ENCODE measurements at regions not wholly inside any gene's neighbourhood (a gene's known extent, or its start where the extent isn't known, plus 50 kb on each side); places are given as distances from the start of the nearest gene placed in this dataset.
"Not testable (repeated sequence)": the region's sequence is repeated elsewhere in the genome, so short reads cannot be mapped to it uniquely, and the experiment has no call there.

DNA sequence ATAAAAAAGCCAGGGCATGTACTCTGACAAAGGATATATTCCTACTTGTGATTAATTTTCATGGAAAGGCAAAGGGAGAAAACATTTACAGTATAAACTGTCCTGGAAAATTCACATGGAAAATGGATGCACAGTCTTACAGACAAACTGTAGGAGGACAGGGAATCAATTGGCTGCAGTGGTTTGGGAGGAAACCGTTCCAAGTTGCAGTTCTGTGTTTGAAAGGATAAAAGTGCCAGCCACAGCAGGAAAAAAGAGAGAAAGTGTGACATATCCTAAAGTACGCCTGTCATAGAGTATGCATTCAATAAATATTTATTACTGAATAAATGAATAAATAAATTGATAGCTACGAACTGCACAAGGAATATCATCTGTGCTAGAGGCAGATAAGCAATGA is 462.9 kb downstream of the RAB38 start:
- ChIA-PET CTCF (no interaction called here), POLR2A (no interaction called here)
- no peaks in the 10 kb centered on the region for H3K9me3 Mint-ChIP-seq
- no peaks in the 10 kb centered on the region for H3K27me3 Mint-ChIP-seq
- H3K4me1 Mint-ChIP-seq: no peaks in the 10 kb centered on the region
- no peak for DNase-seq
- H3K27ac Mint-ChIP-seq: no peak overlapping the region
- no peaks in the 10 kb centered on the region for H3K36me3 Mint-ChIP-seq (ENCODE audit: low read depth)
- H3K4me3 Mint-ChIP-seq: no peak overlapping the region

GRCh38 chr11:87703589-87703988 is 471.7 kb downstream of the RAB38 start:
- DNase-seq; H3K27me3 Mint-ChIP-seq; CTCF ChIA-PET; POLR2A ChIA-PET; H3K36me3 Mint-ChIP-seq (ENCODE audit: low read depth); H3K9me3 Mint-ChIP-seq; H3K27ac Mint-ChIP-seq; H3K4me3 Mint-ChIP-seq; H3K4me1 Mint-ChIP-seq: not testable (repeated sequence)

- DNase-seq: no peak
- ChIA-PET CTCF (interaction anchor here (0.7 kb wide), 1 partner anchor 1868 kb away, joined by 3 read pairs; no protein-coding TSS in a partner anchor), POLR2A (no interaction called here)
- Mint-ChIP-seq H3K9me3 (no peaks in the 10 kb centered on the region), H3K27me3 (no peaks in the 10 kb centered on the region), H3K36me3 (ENCODE audit: low read depth) (no peaks in the 10 kb centered on the region), H3K27ac (no peak overlapping the region), H3K4me1 (no peaks in the 10 kb centered on the region), H3K4me3 (no peak overlapping the region)
Measured at GRCh38 chr11:87675993-87676392, 499.2 kb downstream of the RAB38 start.

DNA sequence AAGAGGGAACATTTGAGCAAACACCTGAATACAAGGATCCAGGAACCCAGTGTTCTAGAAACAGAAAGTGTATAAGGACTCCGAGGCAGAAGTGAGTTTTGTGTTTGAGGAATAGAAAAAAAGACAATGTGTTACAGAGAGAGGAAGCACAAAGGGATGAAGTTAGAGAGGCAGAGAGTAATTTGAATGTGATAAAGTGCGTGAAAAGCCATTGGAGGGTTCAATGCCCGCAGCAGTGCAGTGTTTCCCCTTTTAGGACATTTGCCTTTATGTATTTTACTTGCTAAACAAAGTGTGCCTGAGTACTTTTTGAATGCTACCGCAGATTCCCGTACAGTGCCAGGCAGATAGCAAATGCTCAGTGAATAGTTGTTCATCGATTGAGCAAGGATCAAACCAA is 508.5 kb downstream of the RAB38 start:
- CTCF ChIA-PET: no interaction called here
- DNase-seq: no peak
- Mint-ChIP-seq H3K4me1 (no peaks in the 10 kb centered on the region), H3K9me3 (no peaks in the 10 kb centered on the region), H3K36me3 (ENCODE audit: low read depth) (no peaks in the 10 kb centered on the region), H3K27me3 (no peaks in the 10 kb centered on the region), H3K27ac (no peak overlapping the region), H3K4me3 (no peak overlapping the region)
- POLR2A ChIA-PET: no interaction called here

DNA sequence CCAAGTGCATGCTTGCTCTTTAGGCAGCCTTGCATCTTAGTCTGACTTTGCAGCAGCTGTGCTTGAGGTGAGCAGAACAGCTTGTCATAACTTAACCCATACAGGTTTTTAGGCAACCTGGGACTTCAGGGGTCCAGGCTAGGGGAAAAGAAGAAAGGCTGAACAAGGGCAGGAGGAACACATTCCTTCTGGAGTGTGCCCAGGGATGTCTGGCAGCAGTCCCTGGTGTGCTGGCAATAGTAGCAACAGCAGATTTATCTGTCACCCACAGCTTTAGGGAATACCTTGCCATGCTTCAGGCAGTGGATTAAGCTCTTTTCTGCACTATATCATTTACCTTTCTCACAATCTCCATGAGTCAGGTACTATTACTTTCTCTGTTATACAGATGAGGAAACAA is 513.0 kb downstream of the RAB38 start:
- ChIA-PET POLR2A (no interaction called here), CTCF (no interaction called here)
- Mint-ChIP-seq H3K27ac (no peak overlapping the region), H3K9me3 (no peaks in the 10 kb centered on the region), H3K4me1 (no peaks in the 10 kb centered on the region), H3K36me3 (ENCODE audit: low read depth) (no peaks in the 10 kb centered on the region), H3K4me3 (no peak overlapping the region), H3K27me3 (no peaks in the 10 kb centered on the region)
- DNase-seq: no peak

GRCh38 chr11:87660926-87661660 is 514.1 kb downstream of the RAB38 start:
- ChIA-PET POLR2A (no interaction called here), CTCF (no interaction called here)
- no peak overlapping the region for H3K27ac Mint-ChIP-seq
- DNase-seq: no peak
- no peaks in the 10 kb centered on the region for H3K4me1 Mint-ChIP-seq
- peaks cover 4% of the 10 kb centered on the region for H3K9me3 Mint-ChIP-seq
- no peak overlapping the region for H3K4me3 Mint-ChIP-seq
- H3K36me3 Mint-ChIP-seq (ENCODE audit: low read depth): no peaks in the 10 kb centered on the region
- H3K27me3 Mint-ChIP-seq: no peaks in the 10 kb centered on the region

- ChIA-PET POLR2A (no interaction called here), CTCF (no interaction called here)
- Mint-ChIP-seq H3K4me3 (no peak overlapping the region), H3K9me3 (peaks cover 4% of the 10 kb centered on the region), H3K27ac (no peak overlapping the region), H3K36me3 (ENCODE audit: low read depth) (no peaks in the 10 kb centered on the region), H3K4me1 (no peaks in the 10 kb centered on the region), H3K27me3 (no peaks in the 10 kb centered on the region)
- no peak for DNase-seq
Measured at GRCh38 chr11:87659807-87660206, 515.4 kb downstream of the RAB38 start.

- DNase-seq: no peak
- Mint-ChIP-seq H3K27me3 (no peaks in the 10 kb centered on the region), H3K27ac (no peak overlapping the region), H3K4me1 (no peaks in the 10 kb centered on the region), H3K4me3 (no peak overlapping the region), H3K36me3 (ENCODE audit: low read depth) (no peaks in the 10 kb centered on the region), H3K9me3 (no peaks in the 10 kb centered on the region)
- ChIA-PET CTCF (no interaction called here), POLR2A (no interaction called here)
Measured at GRCh38 chr11:87645626-87646025, 529.6 kb downstream of the RAB38 start.

DNA sequence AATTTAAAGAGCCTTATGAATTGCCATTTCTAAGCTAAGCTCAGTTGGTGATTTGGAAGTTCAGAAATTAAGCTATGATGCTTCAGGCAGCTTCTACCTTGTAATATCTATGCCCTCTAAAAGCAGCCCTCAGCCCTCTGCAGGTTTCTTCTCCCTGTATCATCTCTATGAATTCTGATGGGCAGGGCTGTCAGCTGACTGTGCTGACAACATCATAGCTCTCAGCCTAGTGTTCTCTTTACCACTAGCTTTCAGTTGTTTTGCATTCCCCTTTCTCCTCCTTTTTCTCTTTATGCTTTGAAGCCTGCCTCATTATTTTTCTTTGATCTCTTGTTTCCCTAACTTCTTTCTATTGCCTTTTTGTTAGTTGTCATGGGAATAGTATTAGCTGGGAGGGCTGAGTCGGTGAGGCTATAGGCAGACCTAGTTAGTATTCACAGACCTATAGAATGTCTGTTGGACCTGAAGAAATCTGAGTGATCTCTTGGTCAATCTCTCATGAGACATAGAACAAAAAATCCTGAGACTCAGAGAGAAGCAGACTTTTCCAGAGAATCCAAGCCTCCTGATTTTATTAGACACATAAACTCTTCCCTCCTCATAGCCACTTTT is 535.4 kb downstream of the RAB38 start:
- POLR2A ChIA-PET: no interaction called here
- Mint-ChIP-seq H3K27me3 (no peaks in the 10 kb centered on the region), H3K4me1 (no peaks in the 10 kb centered on the region), H3K27ac (no peak overlapping the region), H3K4me3 (no peak overlapping the region), H3K36me3 (ENCODE audit: low read depth) (no peaks in the 10 kb centered on the region), H3K9me3 (no peaks in the 10 kb centered on the region)
- DNase-seq: no peak
- CTCF ChIA-PET: no interaction called here

DNA sequence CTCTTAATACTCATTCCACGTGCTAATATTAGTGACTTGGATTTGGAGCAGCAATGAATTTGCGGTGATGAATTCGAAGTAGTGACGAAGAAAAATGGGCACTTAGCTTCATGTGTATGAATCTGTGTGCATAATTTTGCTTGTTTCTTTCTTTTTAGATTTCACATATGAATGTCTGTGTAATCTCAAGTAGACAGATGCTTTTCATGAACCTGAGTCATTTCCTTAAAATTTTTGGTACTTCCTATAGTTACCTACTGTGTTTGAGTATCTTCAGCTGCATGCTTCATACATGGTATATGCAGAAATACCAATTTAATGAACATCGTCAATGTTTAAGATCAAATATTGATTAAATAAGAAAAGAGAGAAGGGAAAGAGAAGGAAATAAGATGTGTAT is 540.2 kb downstream of the RAB38 start:
- no peak for DNase-seq
- H3K27me3 Mint-ChIP-seq: no peaks in the 10 kb centered on the region
- H3K36me3 Mint-ChIP-seq (ENCODE audit: low read depth): no peaks in the 10 kb centered on the region
- ChIA-PET CTCF (no interaction called here), POLR2A (no interaction called here)
- no peak overlapping the region for H3K4me3 Mint-ChIP-seq
- H3K9me3 Mint-ChIP-seq: no peaks in the 10 kb centered on the region
- no peak overlapping the region for H3K27ac Mint-ChIP-seq
- no peaks in the 10 kb centered on the region for H3K4me1 Mint-ChIP-seq

DNA sequence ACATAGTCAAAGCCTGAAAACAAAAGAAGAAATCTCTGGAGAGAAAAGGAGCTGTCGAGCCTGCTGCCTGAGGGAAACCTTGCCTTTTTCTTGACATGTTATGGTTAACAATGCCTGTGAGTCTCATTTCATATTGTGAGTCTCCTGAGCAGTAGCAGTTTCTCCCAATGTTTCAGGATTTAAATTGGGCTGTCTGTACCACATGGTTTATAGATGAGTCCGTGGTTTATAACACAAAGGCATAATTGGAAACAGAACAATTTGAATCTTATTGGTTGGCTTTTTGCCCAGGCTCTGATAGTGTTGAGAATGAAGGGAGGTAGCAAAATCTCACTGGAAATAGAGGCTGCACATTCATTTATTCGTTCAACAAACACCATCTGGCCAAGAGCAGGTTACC is 540.9 kb downstream of the RAB38 start:
- H3K4me3 Mint-ChIP-seq: no peak overlapping the region
- H3K36me3 Mint-ChIP-seq (ENCODE audit: low read depth): no peaks in the 10 kb centered on the region
- peaks cover 2% of the 10 kb centered on the region for H3K9me3 Mint-ChIP-seq
- H3K27ac Mint-ChIP-seq: no peak overlapping the region
- no peak for DNase-seq
- no peaks in the 10 kb centered on the region for H3K27me3 Mint-ChIP-seq
- H3K4me1 Mint-ChIP-seq: no peaks in the 10 kb centered on the region
- ChIA-PET POLR2A (no interaction called here), CTCF (interaction anchor here (0.5 kb wide), 1 partner anchor 907 kb away, joined by 3 read pairs; no protein-coding TSS in a partner anchor)

GRCh38 chr11:87628957-87629356 is 546.3 kb downstream of the RAB38 start:
- POLR2A ChIA-PET: no interaction called here
- CTCF ChIA-PET: no interaction called here
- Mint-ChIP-seq H3K27me3 (no peaks in the 10 kb centered on the region), H3K27ac (no peak overlapping the region), H3K4me3 (no peak overlapping the region), H3K9me3 (peaks cover 13% of the 10 kb centered on the region), H3K4me1 (no peaks in the 10 kb centered on the region), H3K36me3 (ENCODE audit: low read depth) (no peaks in the 10 kb centered on the region)
- no peak for DNase-seq

DNA sequence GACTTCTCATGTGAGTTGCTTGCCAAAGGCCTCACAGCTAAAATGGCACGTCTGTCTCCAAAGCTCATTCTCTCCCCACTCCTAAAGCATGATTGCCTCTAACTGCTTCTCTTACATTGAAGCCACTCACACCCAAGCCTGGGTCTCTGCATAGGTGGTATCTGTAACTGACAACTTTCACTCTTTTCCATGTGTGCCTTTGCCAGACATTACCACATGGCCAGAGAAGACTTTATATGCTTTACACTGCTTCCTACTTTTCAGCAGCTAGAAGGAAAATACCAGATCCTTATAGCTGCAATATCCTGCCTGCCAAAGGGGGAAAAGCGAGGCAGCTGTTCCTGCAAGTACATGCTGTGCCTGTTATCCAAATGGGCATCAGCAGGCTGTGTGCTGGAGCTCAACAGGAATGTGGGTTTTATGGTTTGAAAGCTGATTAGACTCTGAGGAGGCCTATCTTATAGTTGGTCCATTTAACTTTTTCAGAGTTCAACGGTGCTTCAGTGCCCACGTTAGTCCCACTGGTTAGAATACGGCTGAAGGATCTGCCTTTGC is 547.1 kb downstream of the RAB38 start:
- DNase-seq: no peak
- Mint-ChIP-seq H3K4me1 (no peaks in the 10 kb centered on the region), H3K36me3 (ENCODE audit: low read depth) (no peaks in the 10 kb centered on the region), H3K4me3 (no peak overlapping the region), H3K9me3 (peaks cover 13% of the 10 kb centered on the region), H3K27me3 (no peaks in the 10 kb centered on the region), H3K27ac (no peak overlapping the region)
- POLR2A ChIA-PET: no interaction called here
- CTCF ChIA-PET: no interaction called here

All from activated CD4-positive, alpha-beta T cell treated with anti-CD3 and anti-CD28 coated beads, Interleukin-2, amount 10 ng/mL, durations not matched to agents 7 days and 5 days (primary cell).